ENCODE measurements at regions not wholly inside any gene's neighbourhood (a gene's known extent, or its start where the extent isn't known, plus 50 kb on each side); places are given as distances from the start of the nearest gene placed in this dataset.
"Not testable (repeated sequence)": the region's sequence is repeated elsewhere in the genome, so short reads cannot be mapped to it uniquely, and the experiment has no call there.

DNA sequence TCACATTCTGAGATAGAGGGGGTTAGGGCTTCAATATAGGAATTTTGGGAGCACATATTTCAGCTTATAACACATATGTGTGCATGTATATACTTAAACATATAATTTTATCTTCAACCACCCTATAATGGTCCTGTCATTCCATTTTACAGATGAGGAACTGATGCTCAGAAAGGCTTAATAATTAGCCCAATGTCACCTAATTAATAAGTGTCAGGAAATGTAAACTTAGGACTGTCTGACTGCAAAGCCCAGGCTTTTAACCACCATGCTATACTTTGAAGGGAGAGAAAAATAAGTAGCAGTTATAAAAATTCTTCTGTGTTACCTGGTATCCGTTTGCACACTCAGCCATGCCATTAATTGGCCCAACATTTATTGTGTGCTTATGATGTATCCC is 172.6 kb downstream of the SKIDA1 start:
- FAIRE-seq (no peak), DNase-seq (ENCODE audit: insufficient read length, low spot score) (no peak)
- TF ChIP-seq POU2F2 (IDR thresholded peaks at IDR 0.05; ENCODE audit: low read depth, low read length) (no peak), PAX5 (IDR thresholded peaks at IDR 0.05; ENCODE audit: insufficient read depth, low read length, severe bottlenecking) (no peak), POLR2A (IDR thresholded peaks at IDR 0.05; ENCODE audit: low read depth, low read length) (no peak), POLR2AphosphoS5 (IDR thresholded peaks at IDR 0.05; ENCODE audit: low read depth, low read length) (no peak), TAF1 (IDR thresholded peaks at IDR 0.05; ENCODE audit: low read depth, low read length) (no peak), SPI1 (IDR thresholded peaks at IDR 0.05; ENCODE audit: low read depth, low read length) (no peak)

DNA sequence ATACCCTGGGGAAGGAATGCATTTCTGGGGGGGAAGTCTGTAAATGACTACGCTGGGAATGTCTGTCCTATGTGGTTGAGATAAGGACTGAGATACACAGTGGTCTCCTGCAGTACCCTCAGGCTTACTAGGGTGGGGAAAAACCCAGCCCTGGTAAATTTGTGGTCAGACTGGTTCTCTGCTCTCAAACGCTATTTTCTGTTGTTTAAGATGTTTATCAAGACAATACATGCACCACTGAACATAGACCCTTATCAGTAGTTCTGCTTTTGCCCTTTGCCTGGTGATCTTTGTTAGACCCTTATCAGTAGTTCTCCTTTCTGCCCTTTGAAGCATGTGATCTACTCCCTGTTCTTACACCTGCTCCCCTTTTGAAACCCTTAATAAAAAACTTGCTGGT is 173.9 kb downstream of the SKIDA1 start:
- DNase-seq (ENCODE audit: insufficient read length, low spot score); FAIRE-seq: not testable (repeated sequence)

DNA sequence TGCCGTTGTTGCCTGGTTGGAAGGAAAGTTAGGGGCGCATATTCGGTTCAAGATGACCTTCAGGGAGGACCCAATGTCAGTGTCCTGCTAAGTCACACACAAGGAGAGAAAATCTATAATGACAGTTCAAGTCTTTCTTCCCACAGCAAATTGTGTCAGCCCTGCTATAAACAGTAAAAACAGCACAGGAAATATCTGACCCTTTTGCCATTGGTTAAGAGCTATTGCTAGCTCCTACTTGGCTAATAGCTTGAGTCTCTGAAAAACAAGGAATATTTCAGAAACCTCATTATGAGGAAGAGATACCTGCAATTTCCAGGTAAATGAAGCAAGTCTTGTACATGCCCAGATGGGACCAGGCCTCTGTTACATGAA is 175.6 kb downstream of the SKIDA1 start:
- FAIRE-seq (no peak), DNase-seq (ENCODE audit: insufficient read length, low spot score) (no peak)
- no peak for TF ChIP-seq POLR2AphosphoS5 (IDR thresholded peaks at IDR 0.05; ENCODE audit: low read depth, low read length)
- TF ChIP-seq TAF1 (IDR thresholded peaks at IDR 0.05; ENCODE audit: low read depth, low read length) = no peak
- no peak for TF ChIP-seq PAX5 (IDR thresholded peaks at IDR 0.05; ENCODE audit: insufficient read depth, low read length, severe bottlenecking)
- TF ChIP-seq SPI1 (IDR thresholded peaks at IDR 0.05; ENCODE audit: low read depth, low read length) = no peak
- TF ChIP-seq POU2F2 (IDR thresholded peaks at IDR 0.05; ENCODE audit: low read depth, low read length) = no peak
- no peak for TF ChIP-seq POLR2A (IDR thresholded peaks at IDR 0.05; ENCODE audit: low read depth, low read length)

DNA sequence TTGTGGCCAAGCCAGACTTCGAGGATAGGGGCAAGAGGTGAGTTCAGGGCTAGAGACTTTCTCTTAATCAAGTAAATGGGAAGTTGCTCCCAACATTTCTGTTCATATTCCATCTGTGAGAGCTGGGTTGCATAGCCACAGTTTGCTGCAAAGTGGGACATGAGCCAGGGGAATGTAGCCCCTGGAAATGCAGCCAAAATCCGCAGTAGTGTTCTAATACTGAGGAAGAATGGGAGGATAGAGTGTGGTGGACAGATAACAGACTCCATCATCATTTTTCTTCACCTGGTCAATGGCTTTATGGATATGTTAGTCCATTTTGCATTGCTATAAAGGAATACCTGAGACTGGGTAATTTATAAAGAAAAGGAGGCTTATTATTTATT is 177.7 kb downstream of the SKIDA1 start:
- DNase-seq (ENCODE audit: insufficient read length, low spot score) = no peak
- no peak for TF ChIP-seq POU2F2 (IDR thresholded peaks at IDR 0.05; ENCODE audit: low read depth, low read length)
- no peak for TF ChIP-seq SPI1 (IDR thresholded peaks at IDR 0.05; ENCODE audit: low read depth, low read length)
- no peak for TF ChIP-seq PAX5 (IDR thresholded peaks at IDR 0.05; ENCODE audit: insufficient read depth, low read length, severe bottlenecking)
- TF ChIP-seq POLR2A (IDR thresholded peaks at IDR 0.05; ENCODE audit: low read depth, low read length) = no peak
- no peak for TF ChIP-seq TAF1 (IDR thresholded peaks at IDR 0.05; ENCODE audit: low read depth, low read length)
- no peak for TF ChIP-seq POLR2AphosphoS5 (IDR thresholded peaks at IDR 0.05; ENCODE audit: low read depth, low read length)
- FAIRE-seq = no peak

DNA sequence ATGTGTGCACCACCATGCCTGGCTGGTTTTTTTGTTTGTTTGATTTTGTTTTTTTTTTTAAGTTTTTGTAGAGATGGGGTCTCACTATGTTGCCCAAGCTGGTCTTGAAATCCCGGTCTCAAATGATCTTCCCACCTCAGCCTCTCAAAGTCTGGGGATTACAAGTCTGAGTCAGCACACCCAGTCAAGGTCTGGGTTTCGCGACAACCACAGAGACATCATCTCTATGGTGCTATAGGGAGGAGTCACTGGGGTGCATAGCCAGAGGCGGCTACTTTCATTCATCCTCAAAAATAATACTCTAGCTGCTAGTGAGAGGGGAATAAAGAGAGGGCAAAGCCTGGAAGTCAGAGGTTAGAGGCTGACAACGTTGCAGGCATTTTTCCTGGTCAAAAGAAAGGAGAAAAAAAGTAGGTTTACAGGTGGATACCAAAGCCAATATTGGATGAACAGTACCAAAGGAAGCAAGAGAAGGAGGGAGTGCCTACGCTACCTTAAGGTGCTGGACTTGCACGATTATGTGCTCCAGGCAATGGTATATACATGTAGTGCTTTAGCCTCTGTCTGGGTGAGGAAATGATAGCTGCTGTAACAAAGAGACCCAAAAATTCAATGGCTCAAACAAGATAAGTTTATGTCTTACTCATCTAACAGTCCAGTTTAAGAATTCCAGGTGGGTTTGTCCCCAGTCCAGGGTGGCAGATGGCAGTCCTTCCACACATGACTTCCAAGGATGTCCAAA is 178.3 kb downstream of the SKIDA1 start:
- TF ChIP-seq POLR2AphosphoS5 (IDR thresholded peaks at IDR 0.05; ENCODE audit: low read depth, low read length) (no peak), PAX5 (IDR thresholded peaks at IDR 0.05; ENCODE audit: insufficient read depth, low read length, severe bottlenecking) (no peak), POLR2A (IDR thresholded peaks at IDR 0.05; ENCODE audit: low read depth, low read length) (no peak), TAF1 (IDR thresholded peaks at IDR 0.05; ENCODE audit: low read depth, low read length) (no peak), POU2F2 (IDR thresholded peaks at IDR 0.05; ENCODE audit: low read depth, low read length) (no peak), SPI1 (IDR thresholded peaks at IDR 0.05; ENCODE audit: low read depth, low read length) (no peak)
- FAIRE-seq (no peak), DNase-seq (ENCODE audit: insufficient read length, low spot score) (no peak)

DNA sequence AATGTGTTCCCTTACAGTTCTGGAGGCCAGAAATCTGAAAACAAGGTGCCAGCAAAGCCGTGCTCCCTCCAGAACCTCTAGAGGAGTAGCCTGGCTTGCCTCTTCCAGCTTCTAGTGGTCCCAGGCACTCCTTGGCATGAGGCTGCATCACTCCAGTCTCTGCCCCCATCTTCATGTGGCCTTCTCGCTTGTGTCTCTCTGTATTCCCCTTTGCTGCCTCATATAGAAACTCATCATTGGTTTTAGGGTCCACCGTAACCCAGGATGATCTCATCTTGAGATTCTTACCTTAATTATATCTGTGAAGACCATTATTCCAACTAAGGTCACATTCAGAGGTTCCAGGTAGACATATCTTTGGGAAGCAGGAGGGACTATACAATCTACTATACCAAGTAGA is 182.4 kb downstream of the SKIDA1 start:
- TF ChIP-seq POU2F2 (IDR thresholded peaks at IDR 0.05; ENCODE audit: low read depth, low read length) (no peak), POLR2A (IDR thresholded peaks at IDR 0.05; ENCODE audit: low read depth, low read length) (no peak), SPI1 (IDR thresholded peaks at IDR 0.05; ENCODE audit: low read depth, low read length) (no peak), PAX5 (IDR thresholded peaks at IDR 0.05; ENCODE audit: insufficient read depth, low read length, severe bottlenecking) (no peak)
- DNase-seq (ENCODE audit: insufficient read length, low spot score) = no peak
- no peak for FAIRE-seq

DNA sequence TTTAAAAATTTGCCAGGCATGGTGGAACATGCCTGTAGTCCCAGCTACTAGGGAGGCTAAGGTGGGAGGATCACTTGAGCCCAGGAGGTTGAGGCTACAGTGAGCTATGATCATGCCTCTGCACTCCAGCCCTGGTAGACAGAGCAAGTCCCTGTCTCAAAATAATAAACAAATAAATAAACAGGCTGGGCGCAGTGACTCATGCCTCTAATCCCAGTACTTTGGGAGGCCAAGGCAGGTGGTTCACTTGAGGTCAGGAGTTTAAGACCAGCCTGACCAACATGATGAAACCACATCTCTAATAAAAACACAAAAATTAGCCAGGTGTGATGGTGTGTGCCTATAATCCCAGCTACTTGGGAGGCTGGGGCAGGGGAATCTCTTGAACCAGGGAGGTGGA is 183.0 kb downstream of the SKIDA1 start:
- not testable (repeated sequence) for FAIRE-seq; DNase-seq (ENCODE audit: insufficient read length, low spot score)

DNA sequence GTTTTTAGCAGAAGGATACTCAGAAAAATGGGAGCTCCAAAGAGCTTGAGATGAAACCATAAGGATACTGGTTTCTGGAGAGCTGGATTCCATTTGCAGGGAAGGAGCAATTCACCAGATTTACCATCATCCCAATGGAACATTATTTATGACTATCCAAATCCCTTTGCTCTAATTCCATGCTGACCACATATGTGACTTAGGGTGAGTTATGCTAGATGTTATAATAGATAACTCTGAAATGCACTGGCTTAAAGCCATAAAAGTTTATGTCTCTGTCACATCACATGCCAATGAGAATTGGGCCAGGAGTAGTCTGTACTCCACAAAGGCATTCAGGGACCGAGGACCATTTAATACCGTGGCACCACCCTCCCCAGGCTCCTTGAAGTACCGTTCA is 185.2 kb downstream of the SKIDA1 start:
- FAIRE-seq (no peak), DNase-seq (ENCODE audit: insufficient read length, low spot score) (no peak)
- TF ChIP-seq SPI1 (IDR thresholded peaks at IDR 0.05; ENCODE audit: low read depth, low read length) = no peak
- TF ChIP-seq POLR2AphosphoS5 (IDR thresholded peaks at IDR 0.05; ENCODE audit: low read depth, low read length) = no peak
- no peak for TF ChIP-seq POU2F2 (IDR thresholded peaks at IDR 0.05; ENCODE audit: low read depth, low read length)
- TF ChIP-seq PAX5 (IDR thresholded peaks at IDR 0.05; ENCODE audit: insufficient read depth, low read length, severe bottlenecking) = no peak
- no peak for TF ChIP-seq POLR2A (IDR thresholded peaks at IDR 0.05; ENCODE audit: low read depth, low read length)
- TF ChIP-seq TAF1 (IDR thresholded peaks at IDR 0.05; ENCODE audit: low read depth, low read length) = no peak

DNA sequence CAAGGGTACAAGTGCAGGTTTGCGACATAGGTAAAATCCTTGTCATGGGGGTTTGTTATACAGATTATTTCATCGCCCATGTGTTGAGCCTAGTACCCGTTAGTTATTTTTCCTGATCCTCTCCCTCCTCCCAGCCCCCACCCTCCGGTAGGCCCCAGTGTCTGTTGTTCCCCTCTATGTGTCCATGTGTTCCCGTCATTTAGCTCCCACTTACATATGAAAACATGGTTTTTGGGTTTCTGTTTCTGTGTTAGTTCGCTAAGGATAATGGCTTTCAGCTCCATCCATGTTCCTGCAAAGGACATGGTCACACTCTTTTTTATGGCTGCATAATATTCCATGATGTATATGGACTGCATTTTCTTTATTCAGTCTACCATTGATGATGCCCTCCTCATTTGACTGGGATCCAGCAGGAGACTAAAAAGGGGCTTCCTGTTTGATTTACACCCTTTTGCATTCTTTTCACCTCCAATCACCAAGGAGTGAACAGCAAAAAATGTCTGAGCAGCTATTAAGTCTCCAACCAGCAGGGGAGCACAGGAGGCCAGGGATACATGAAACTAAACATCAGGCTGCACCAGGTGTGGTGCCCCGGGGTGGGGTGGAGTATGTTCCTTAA is 188.2 kb downstream of the SKIDA1 start:
- DNase-seq (ENCODE audit: insufficient read length, low spot score) (no peak), FAIRE-seq (no peak)
- no peak for TF ChIP-seq POU2F2 (IDR thresholded peaks at IDR 0.05; ENCODE audit: low read depth, low read length)

DNA sequence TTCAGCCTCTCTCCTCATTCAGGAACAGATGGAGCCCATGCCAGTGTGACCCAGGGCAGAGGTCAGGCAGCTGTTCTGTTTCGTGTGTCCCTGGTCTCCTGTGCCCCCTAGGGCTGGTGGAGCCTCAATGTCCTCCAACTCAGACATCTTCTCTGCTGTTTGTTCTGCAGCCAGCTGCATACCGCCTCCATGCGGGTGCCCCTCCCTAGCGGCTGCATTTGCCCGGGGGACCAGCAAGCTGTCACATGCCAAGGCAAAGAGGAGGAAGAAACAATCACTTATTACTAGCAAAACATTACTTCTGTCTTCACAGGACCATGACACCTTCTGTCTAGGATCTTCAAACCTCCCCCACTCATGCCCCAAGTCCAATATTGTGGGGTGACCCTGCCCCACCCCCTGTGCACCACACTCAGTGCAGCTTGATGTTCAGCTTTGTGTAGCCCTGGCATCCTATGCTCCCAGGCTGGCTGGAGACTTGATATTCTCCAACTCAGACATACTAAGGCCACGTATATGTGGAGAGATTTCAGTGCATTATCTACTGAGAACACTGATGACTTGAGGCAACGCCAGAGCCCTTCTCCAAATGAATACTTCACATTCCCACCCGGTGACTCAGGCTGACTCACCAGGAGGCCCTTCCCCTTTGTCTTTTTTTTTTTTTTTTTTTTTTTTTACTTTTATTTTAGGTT is 188.9 kb downstream of the SKIDA1 start:
- TF ChIP-seq TAF1 (IDR thresholded peaks at IDR 0.05; ENCODE audit: low read depth, low read length) (no peak), SPI1 (IDR thresholded peaks at IDR 0.05; ENCODE audit: low read depth, low read length) (no peak), POU2F2 (IDR thresholded peaks at IDR 0.05; ENCODE audit: low read depth, low read length) (no peak), POLR2AphosphoS5 (IDR thresholded peaks at IDR 0.05; ENCODE audit: low read depth, low read length) (no peak), PAX5 (IDR thresholded peaks at IDR 0.05; ENCODE audit: insufficient read depth, low read length, severe bottlenecking) (no peak), POLR2A (IDR thresholded peaks at IDR 0.05; ENCODE audit: low read depth, low read length) (no peak)
- FAIRE-seq (no peak), DNase-seq (ENCODE audit: insufficient read length, low spot score) (no peak)

Measured in GM12891 (cell line).